ENCODE measurements at regions not wholly inside any gene's neighbourhood (a gene's known extent, or its start where the extent isn't known, plus 50 kb on each side); places are given as distances from the start of the nearest gene placed in this dataset.
"Not testable (repeated sequence)": the region's sequence is repeated elsewhere in the genome, so short reads cannot be mapped to it uniquely, and the experiment has no call there.

GRCh38 chr3:154902495-154902894 lies 177.6 kb upstream of the MME start:
- not testable (repeated sequence) for DNase-seq (ENCODE audit: low spot score)

DNA sequence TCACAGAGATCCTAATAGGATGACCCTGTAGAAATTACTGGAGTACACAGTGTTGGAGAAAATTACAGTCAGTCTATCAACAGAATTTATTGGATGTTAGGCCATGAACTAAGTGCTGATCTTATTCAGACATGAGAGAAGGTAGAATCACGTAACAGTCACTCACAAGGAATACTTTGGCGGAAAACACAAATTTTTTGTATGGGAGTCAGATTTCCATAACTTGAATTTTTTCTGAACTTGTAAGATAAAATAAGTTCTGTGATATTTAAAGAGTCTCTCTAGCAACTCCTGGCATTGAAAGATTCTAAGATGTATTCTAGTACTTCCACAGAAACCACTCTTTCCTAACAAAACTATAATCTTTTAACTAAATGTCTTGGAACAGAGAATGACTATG lies 178.8 kb upstream of the MME start:
- DNase-seq (ENCODE audit: low spot score), result no peak

GRCh38 chr3:154900816-154901215 lies 179.3 kb upstream of the MME start:
- no peak for DNase-seq (ENCODE audit: low spot score)

- no peak for DNase-seq (ENCODE audit: low spot score)
Observed at GRCh38 chr3:154898916-154899315, 181.2 kb upstream of the MME start.

DNA sequence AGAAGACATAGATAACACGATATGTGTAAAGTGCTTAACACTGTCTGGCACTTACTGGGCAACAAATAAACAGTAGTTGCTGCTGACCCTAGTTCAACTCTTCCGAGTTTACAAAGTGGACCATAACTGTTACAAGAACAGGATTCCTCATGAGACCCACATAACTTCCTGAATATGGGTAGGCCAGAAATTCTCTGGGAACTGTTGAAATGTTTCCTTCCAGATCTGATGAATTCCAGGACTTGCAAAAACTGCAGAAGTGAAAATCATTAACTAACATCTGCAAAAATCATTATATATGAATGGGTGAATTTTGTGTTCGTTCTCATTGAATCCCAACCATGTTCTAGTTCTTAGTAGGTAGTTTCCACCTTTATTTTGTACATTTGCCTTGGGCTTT lies 181.7 kb upstream of the MME start:
- no peak for DNase-seq (ENCODE audit: low spot score)

GRCh38 chr3:154893813-154894212 lies 186.3 kb upstream of the MME start:
- no peak for DNase-seq (ENCODE audit: low spot score)

DNA sequence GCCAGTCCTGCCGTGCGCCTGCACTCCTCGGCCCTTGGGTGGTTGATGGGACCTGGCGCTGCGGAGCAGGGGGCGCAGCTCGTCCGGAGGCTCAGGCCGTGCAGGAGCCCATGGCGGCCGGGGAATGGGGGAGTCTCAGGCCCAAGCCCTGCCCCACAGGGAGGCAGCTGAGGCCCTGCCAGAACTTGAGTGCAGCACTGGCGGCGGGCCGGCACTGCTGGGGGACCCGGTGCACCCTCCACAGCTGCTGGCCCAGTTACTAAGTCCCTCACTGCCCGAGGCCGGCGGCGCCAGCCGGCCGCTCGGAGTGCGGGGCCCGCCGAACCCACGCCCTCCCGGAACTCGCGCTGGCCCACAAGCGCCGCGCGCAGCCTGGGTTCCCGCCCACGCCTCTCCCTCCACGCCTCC lies 190.9 kb upstream of the MME start:
- DNase-seq (ENCODE audit: low spot score), result no peak

DNA sequence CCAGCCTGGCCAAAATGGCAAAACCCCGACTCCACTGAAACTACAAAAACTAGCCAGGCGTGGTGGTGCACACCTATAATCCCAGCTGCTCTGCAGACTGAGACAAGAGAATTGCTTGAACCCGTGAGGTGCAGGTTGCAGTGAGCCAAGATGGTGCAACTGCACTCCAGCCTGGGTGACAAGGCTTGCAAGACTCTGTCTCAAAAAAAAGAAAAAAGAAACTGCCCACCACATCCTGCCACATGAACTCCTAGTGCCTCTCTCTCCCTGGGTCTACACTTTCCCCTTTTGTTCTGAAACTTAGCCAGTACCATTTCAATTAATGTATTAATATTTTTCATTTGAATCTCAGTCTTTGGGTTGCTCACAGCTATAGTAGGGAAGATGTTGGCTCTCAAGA lies 192.2 kb upstream of the MME start:
- DNase-seq (ENCODE audit: low spot score), result no peak

DNA sequence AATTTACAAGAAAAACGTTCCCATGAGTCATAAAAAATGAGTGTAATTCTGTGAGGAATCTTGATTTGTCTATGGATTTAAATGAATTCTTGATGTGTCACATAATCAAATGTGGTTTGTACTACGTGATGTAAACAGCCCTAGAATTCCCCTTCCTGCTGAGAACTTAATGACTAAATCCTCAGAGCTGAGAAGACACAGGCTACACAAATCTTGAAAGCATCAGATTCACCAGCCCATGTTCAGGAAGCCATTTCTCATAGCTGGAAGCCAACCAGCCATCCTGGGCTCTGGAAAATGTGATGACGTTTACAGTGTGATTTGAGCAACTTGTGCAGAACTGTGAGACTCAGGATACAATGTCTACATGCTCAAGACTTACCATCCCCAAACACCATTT lies 193.7 kb upstream of the MME start:
- no peak for DNase-seq (ENCODE audit: low spot score)

GRCh38 chr3:154885418-154885817 lies 194.7 kb upstream of the MME start:
- no peak for DNase-seq (ENCODE audit: low spot score)

DNA sequence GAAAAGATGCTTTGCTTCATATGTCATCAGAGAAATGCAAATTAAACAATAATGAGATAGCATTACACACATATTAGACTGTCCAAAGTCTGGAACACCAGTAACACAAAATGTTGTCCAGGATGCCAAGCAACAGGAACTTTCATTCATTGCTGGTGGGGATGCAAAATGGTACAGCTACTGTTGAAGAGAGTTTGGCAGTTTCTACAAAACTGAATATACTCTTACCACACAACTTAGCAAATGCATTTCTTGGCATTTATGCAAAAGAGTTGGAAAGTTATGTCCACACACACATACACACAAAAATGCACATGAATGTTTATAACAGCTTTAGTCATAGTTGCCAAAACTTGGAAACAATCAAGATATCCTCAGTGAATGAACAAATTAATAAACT lies 195.2 kb upstream of the MME start:
- no peak for DNase-seq (ENCODE audit: low spot score)

DNA sequence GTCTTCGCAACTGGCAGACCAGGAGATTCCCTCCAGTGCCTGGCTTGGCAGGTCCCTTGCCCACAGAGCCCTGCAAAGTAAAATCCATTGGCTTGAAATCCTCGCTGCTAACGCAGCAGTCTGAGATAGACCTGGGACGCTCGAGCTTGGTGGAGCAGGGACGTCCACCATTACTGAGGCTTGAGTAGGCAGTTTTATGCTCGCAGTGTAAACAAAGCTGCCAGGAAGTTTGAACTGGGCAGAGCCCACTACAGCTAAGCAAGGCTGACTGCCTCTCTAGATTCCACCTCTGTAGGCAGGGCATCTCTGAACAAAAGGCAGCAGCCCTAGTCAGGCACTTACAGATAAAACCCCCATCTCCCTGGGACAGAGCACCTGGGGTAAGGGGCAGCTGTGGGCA lies 205.0 kb upstream of the MME start:
- no peak for DNase-seq (ENCODE audit: low spot score)

DNA sequence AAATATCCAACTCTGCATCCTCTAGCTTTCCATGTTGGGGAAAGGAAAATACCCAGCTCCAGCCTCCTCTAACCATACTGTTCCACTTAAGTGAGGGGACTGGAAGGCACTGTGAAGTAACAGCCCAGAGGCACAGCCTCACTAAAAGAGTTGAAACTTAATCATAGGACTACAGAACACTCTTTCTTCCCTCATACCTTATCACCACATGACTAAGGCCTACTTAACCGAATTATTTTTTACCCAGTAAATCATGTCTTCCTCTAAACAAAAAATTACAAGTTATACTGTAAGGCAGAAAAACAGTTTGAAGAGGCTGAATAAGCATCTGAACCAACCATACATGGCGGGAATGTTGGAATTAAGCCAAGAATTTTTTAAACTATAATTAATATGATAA lies 207.4 kb upstream of the MME start:
- no peak for DNase-seq (ENCODE audit: low spot score)

DNA sequence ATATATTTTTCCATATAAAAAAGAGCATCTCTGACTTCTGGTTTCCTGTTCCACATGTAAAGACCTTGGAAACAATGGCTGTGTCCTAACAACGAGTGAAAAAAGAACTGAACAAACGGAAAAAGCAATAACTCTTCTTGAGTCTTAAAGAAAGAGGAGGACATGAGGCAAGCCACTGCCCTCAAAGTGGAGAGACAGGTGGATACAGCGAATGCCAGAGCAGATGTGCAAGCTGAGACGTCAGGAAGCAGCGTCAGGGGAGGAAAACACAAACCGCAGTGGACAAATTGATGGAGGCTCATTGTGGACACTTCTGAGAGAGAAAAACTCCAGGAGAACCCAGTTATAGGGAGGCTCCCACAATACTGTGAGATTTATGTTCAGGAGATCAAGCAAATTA lies 208.0 kb upstream of the MME start:
- DNase-seq (ENCODE audit: low spot score), result no peak

GRCh38 chr3:154864947-154865346 lies 215.2 kb upstream of the MME start:
- DNase-seq (ENCODE audit: low spot score), result no peak

DNA sequence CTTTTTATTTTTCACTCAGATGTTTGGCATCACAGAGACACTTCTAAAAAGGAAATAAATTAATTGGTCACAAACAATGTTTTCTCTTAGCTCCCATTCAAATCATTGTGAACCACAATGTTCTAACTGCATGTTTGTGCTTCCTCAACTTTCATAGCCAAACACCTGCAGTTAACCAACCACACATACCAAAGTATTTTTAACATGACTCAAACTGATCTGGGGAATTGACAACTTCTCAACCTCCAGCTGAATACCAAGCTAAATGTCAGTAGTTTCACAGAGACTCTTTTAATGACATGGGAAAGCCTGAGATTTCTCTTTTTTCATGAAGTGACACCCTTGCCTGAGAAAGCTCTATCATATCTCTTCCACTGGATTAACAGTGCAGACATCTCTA lies 217.9 kb upstream of the MME start:
- no peak for DNase-seq (ENCODE audit: low spot score)

GRCh38 chr3:154852998-154853397 lies 227.1 kb upstream of the MME start:
- DNase-seq (ENCODE audit: low spot score), result not testable (repeated sequence)

GRCh38 chr3:154852515-154852914 lies 227.6 kb upstream of the MME start:
- DNase-seq (ENCODE audit: low spot score), result no peak

- no peak for DNase-seq (ENCODE audit: low spot score)
Observed at GRCh38 chr3:154851644-154852043, 228.5 kb upstream of the MME start.

DNA sequence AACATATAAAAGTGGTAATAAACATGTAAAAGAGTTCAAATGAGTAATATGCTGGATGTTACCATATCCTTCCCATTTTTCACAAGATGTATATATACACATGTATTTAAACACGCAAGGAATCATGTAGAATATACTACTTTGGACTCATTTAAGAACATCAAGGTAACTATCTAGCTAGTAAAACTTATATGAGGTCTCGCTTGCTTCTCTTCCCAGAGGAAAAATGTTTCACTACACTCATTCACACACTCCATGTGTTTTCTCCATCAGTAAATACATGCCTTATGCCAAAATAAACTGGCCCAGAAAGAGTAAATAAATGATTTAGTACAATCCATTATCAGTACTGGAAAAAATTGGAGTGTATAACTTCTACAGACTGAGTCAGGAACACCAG lies 229.2 kb upstream of the MME start:
- no peak for DNase-seq (ENCODE audit: low spot score)

- DNase-seq (ENCODE audit: low spot score), result no peak
Observed at GRCh38 chr3:154849408-154849807, 230.7 kb upstream of the MME start.

DNA sequence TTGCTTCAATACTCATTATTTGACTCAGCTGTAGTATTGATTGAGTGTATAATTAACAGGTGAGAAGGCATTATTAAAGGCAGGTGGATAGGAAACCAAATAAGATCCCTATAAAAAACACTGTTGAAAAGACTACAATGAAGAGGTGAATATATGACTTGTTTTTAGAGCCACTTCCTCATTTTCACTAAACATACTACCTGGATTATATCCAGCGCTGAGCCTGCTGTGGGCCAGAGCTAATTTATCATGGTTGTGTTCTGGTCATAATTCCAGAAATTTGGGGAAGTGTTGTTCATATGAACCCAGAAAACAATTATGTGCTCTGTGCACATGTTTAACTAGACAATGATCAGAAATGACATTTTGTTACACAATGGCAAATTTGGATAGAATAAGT lies 235.3 kb upstream of the MME start:
- no peak for DNase-seq (ENCODE audit: low spot score)

DNA sequence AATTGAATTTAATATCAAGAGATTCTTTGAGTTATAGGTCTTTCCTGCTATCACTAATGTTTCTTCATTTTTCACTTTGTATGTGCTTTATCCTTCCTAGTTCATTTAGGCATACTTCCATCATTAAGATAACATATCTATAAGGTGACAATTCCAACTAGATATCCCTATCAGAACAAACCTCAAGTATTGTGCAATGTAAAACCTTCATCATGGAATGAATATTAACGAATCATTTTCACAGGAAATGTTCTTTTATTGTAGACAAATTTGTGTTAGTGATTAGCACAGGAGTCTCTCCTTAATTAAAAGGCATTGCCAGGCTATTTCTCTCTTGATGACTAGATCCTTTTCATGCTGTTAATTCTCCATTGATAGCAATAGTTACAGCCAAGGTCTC lies 236.5 kb upstream of the MME start:
- DNase-seq (ENCODE audit: low spot score), result no peak

- no peak for DNase-seq (ENCODE audit: low spot score)
Observed at GRCh38 chr3:154842536-154842935, 237.6 kb upstream of the MME start.

GRCh38 chr3:154835639-154836038 lies 244.5 kb upstream of the MME start:
- DNase-seq (ENCODE audit: low spot score), result no peak
